Gastrocnemius medialis (tissue), 4 donors: ENCODE measurements at regions not wholly inside any gene's neighbourhood (a gene's known extent, or its start where the extent isn't known, plus 50 kb on each side); places are given as distances from the start of the nearest gene placed in this dataset.

Experiments used
- ATAC-seq, 2 donors: fragments of 150-250 bp; one replicate each; pipeline ENCODE4 v1.9.1; 2016
- DNase-seq, 2 donors: peaks; one replicate each; pipeline ENCODE4 v3.0.0-alpha.2; 2019
- H3K27ac ChIP-seq, 4 donors: fragments of 200-600 bp; sonication (generic); 1 replicate in 1 of 4; 2 replicates in 3 of 4; pipeline ENCODE4 v1.5.1; 2016 to 2018; ENCODE audit warnings: mild to moderate bottlenecking in 2 of 4, moderate library complexity in 1 of 4
- H3K27me3 ChIP-seq, 3 donors: fragments of 200-600 bp; sonication (generic) in 2 of 3; 1 replicate in 1 of 3; 2 replicates in 2 of 3; pipeline versions ENCODE4 v1.5.1 to v1.6.0; 2016 to 2019; ENCODE audit warnings: mild to moderate bottlenecking in 1 of 3, moderate library complexity in 1 of 3
- H3K36me3 ChIP-seq, 2 donors: fragments of 200-600 bp; sonication (generic) in 1 of 2; one replicate each; pipeline ENCODE4 v1.5.1; 2017 to 2018
- H3K4me1 ChIP-seq, 2 donors: fragments of 200-600 bp; sonication (generic) in 1 of 2; one replicate each; pipeline ENCODE4 v1.5.1; 2016 to 2017; ENCODE audit warnings: mild to moderate bottlenecking in 2 of 2
- H3K4me3 ChIP-seq, 4 donors: fragments of 200-600 bp; sonication (generic) in 3 of 4; 1 replicate in 1 of 4; 2 replicates in 3 of 4; pipeline ENCODE4 v1.5.1; 2016 to 2019; ENCODE audit warnings: mild to moderate bottlenecking in 2 of 4
- H3K9me3 ChIP-seq, 3 donors: fragments of 200-600 bp; sonication (generic) in 2 of 3; 1 replicate in 1 of 3; 2 replicates in 2 of 3; pipeline ENCODE4 v1.5.1; 2016 to 2019
- POLR2A ChIP-seq, 2 donors: fragments of 450-650 bp; IDR thresholded peaks; one replicate each; pipeline ENCODE4 v1.6.1; 2017; ENCODE audit warnings: antibody characterized with exemption in 2 of 2, mild to moderate bottlenecking in 2 of 2, moderate library complexity in 2 of 2
- in situ Hi-C, 4 donors: fragments of 200-750 bp; cut with MboI; loops; one replicate each; pipeline versions ENCODE4 v1.15.0 to v1.8.0; 2017; ENCODE audit warnings: low sequenced_read_pairs in 4 of 4
- intact Hi-C: fragments of 100-400 bp; cut with DNase I; formaldehyde crosslinking; loops from one replicate; pipeline ENCODE4 v1.15.1; 2023; ENCODE audit warnings: low total_unique reads
- TF ChIP-seq, protein P1 (sequence below), 5 experiments: fragments of 450-650 bp in 3 of 5; fragments of 200-600 bp in 2 of 5; sonication (generic) in 2 of 5; IDR thresholded peaks in 4 of 5; conservative IDR thresholded peaks in 1 of 5; 1 replicate in 4 of 5; 2 replicates in 1 of 5; pipeline ENCODE4 v1.5.1; 2016 to 2019; ENCODE audit warnings: antibody characterized with exemption in 5 of 5, mild to moderate bottlenecking in 3 of 5, moderate library complexity in 3 of 5

GRCh38 chr2:188869550-188869949 lies 104.6 kb upstream of the COL3A1 start:
- DNase-seq = no peak
- ATAC-seq = no peak
- intact Hi-C loops (no loop called here), in situ Hi-C loops (no loop called here)
- no peak overlapping the region for H3K4me3 ChIP-seq
- no peaks in the 10 kb centered on the region for H3K9me3 ChIP-seq
- H3K36me3 ChIP-seq = no peaks in the 10 kb centered on the region
- H3K27ac ChIP-seq = no peak overlapping the region
- TF ChIP-seq POLR2A (IDR thresholded peaks at IDR 0.05) = no peak
- TF ChIP-seq, protein P1, sequence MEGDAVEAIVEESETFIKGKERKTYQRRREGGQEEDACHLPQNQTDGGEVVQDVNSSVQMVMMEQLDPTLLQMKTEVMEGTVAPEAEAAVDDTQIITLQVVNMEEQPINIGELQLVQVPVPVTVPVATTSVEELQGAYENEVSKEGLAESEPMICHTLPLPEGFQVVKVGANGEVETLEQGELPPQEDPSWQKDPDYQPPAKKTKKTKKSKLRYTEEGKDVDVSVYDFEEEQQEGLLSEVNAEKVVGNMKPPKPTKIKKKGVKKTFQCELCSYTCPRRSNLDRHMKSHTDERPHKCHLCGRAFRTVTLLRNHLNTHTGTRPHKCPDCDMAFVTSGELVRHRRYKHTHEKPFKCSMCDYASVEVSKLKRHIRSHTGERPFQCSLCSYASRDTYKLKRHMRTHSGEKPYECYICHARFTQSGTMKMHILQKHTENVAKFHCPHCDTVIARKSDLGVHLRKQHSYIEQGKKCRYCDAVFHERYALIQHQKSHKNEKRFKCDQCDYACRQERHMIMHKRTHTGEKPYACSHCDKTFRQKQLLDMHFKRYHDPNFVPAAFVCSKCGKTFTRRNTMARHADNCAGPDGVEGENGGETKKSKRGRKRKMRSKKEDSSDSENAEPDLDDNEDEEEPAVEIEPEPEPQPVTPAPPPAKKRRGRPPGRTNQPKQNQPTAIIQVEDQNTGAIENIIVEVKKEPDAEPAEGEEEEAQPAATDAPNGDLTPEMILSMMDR (IDR thresholded peaks at IDR 0.05 in 4 of 5, conservative IDR thresholded peaks at IDR 0.05 in 1 of 5) = no peak
- H3K27me3 ChIP-seq = no peaks in the 10 kb centered on the region
- no peaks in the 10 kb centered on the region for H3K4me1 ChIP-seq

DNA sequence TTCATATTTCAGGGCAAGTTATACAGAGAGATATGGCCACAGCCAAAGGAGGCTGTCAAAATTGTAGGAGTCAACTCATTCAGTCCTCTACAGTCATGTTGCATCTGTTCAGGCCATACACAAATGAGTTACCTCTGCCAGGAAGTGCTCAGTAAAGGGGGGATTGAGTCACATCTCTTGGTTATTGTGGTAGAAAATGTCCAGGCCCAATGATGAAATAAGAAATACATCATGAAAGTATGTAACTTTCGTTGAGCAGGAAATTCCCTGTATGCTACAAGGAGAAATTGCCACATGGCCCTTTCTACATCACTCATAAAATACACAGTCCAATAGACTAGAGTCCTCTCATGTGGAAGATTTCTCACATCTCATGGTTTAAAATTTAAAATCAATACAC lies 103.9 kb upstream of the COL3A1 start:
- Histone ChIP-seq H3K27ac (no peak overlapping the region), H3K4me1 (no peaks in the 10 kb centered on the region), H3K36me3 (no peaks in the 10 kb centered on the region), H3K27me3 (no peaks in the 10 kb centered on the region), H3K9me3 (no peaks in the 10 kb centered on the region), H3K4me3 (no peak overlapping the region)
- intact Hi-C loops = no loop called here
- TF ChIP-seq, protein P1 (IDR thresholded peaks at IDR 0.05 in 4 of 5, conservative IDR thresholded peaks at IDR 0.05 in 1 of 5) = no peak
- no peak for TF ChIP-seq POLR2A (IDR thresholded peaks at IDR 0.05)
- ATAC-seq (no peak), DNase-seq (no peak)
- in situ Hi-C loops = no loop called here

DNA sequence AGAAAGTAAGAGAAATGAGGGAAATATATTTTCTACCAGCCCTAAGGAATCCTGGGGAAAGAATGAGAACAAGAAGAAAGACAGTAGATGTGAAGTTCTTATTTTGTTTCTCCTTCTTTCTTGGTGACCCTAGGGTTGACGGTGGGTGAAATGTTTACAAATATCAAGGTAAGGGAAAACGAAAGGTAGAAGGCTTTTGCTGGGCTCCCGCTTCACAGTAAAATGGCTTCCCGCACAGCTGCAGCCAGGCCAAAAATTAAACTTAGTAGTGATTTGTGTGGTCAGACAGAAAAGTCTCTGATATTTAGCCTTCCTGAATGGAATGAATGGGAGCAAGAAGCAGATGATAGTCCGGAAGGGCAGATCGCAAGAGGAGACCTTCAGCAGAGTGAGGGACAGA lies 99.1 kb upstream of the COL3A1 start:
- Histone ChIP-seq H3K4me1 (no peaks in the 10 kb centered on the region), H3K27ac (no peak overlapping the region), H3K4me3 (no peak overlapping the region), H3K9me3 (no peaks in the 10 kb centered on the region), H3K36me3 (no peaks in the 10 kb centered on the region), H3K27me3 (no peaks in the 10 kb centered on the region)
- no peak for DNase-seq
- in situ Hi-C loops = no loop called here
- ATAC-seq = no peak
- no peak for TF ChIP-seq POLR2A (IDR thresholded peaks at IDR 0.05)
- TF ChIP-seq, protein P1 (IDR thresholded peaks at IDR 0.05 in 4 of 5, conservative IDR thresholded peaks at IDR 0.05 in 1 of 5) = no peak
- intact Hi-C loops = no loop called here

DNA sequence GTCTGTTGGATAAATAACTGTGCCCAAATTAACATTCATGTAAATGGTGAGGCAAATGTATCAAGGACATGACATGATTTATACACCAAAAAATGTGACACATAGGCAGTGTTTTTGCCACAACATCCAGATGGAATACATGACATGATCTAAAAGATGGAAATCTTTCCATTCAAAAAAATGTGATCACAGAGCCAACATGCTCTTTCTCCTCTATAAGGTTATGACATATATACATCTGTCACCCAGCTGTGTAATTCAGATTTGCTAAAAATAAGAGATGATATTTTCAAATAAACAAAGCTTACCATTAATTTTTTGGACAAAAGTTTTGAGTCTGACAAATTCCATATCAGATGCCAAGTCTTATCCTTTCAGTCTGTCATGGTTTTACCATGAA lies 95.5 kb upstream of the COL3A1 start:
- Histone ChIP-seq H3K27me3 (no peaks in the 10 kb centered on the region), H3K36me3 (no peaks in the 10 kb centered on the region), H3K4me3 (no peak overlapping the region), H3K9me3 (no peaks in the 10 kb centered on the region), H3K4me1 (no peaks in the 10 kb centered on the region), H3K27ac (no peak overlapping the region)
- in situ Hi-C loops (no loop called here), intact Hi-C loops (no loop called here)
- DNase-seq = no peak
- TF ChIP-seq, protein P1 (IDR thresholded peaks at IDR 0.05 in 4 of 5, conservative IDR thresholded peaks at IDR 0.05 in 1 of 5) = no peak
- no peak for TF ChIP-seq POLR2A (IDR thresholded peaks at IDR 0.05)
- no peak for ATAC-seq

DNA sequence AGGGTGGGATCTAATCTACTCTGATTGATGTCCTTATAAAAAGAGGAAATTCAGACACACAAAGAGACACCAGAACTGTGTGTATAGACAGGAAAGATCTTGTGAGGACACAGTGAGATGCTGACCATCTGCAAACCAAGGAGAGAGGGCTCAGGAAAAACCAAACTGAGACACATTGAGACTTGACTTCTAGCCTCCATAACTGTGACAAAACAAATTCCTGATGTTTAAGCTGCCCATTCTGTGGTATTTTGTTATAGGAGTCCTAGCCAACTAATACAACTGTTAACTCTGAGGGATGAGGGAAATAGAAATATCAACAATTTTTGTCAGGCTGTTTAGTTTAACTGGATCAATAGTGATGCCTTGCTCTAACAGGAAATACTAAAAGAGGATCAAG lies 93.4 kb upstream of the COL3A1 start:
- no peak overlapping the region for H3K27ac ChIP-seq
- H3K27me3 ChIP-seq = no peaks in the 10 kb centered on the region
- H3K4me3 ChIP-seq = no peak overlapping the region
- intact Hi-C loops (no loop called here), in situ Hi-C loops (no loop called here)
- ATAC-seq = no peak
- TF ChIP-seq POLR2A (IDR thresholded peaks at IDR 0.05) = no peak
- TF ChIP-seq, protein P1 (IDR thresholded peaks at IDR 0.05 in 4 of 5, conservative IDR thresholded peaks at IDR 0.05 in 1 of 5) = no peak
- H3K9me3 ChIP-seq = no peaks in the 10 kb centered on the region
- H3K36me3 ChIP-seq = no peaks in the 10 kb centered on the region
- no peak for DNase-seq
- no peaks in the 10 kb centered on the region for H3K4me1 ChIP-seq
